ENCODE measurements at regions not wholly inside any gene's neighbourhood (a gene's known extent, or its start where the extent isn't known, plus 50 kb on each side); places are given as distances from the start of the nearest gene placed in this dataset.

DNA sequence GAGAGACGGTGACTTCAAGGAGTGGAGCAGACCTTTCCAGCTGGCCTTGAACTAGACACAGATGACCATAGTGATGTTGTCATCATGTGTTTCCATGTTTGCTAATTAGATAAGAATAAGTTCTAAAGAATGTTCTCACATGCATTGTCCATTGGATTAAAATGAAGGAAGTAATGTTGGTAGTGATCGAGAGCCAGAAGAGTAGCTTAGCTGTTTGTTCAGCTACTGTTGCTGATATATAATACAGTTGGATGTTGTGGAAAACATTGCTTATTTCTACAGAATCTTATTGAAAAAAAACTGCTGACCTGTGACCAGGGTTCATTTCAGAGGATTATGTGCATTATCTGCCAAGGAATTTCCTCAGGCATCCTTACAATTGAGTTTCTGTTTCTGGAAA is 249.1 kb upstream of the POGK start:
- TF ChIP-seq POLR2AphosphoS5 (IDR thresholded peaks at IDR 0.05; ENCODE audit: insufficient read depth, low read depth, low read length) = no peak
- TF ChIP-seq, protein P1, sequence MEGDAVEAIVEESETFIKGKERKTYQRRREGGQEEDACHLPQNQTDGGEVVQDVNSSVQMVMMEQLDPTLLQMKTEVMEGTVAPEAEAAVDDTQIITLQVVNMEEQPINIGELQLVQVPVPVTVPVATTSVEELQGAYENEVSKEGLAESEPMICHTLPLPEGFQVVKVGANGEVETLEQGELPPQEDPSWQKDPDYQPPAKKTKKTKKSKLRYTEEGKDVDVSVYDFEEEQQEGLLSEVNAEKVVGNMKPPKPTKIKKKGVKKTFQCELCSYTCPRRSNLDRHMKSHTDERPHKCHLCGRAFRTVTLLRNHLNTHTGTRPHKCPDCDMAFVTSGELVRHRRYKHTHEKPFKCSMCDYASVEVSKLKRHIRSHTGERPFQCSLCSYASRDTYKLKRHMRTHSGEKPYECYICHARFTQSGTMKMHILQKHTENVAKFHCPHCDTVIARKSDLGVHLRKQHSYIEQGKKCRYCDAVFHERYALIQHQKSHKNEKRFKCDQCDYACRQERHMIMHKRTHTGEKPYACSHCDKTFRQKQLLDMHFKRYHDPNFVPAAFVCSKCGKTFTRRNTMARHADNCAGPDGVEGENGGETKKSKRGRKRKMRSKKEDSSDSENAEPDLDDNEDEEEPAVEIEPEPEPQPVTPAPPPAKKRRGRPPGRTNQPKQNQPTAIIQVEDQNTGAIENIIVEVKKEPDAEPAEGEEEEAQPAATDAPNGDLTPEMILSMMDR (IDR thresholded peaks at IDR 0.05; ENCODE audit: extremely low read depth in 1 of 2, insufficient read depth in 1 of 2, low read depth in 1 of 2, low read length in 2 of 2) = no peak

All from endothelial cell of umbilical vein (primary cell).